H9 (cell line): ENCODE measurements at regions not wholly inside any gene's neighbourhood (a gene's known extent, or its start where the extent isn't known, plus 50 kb on each side); places are given as distances from the start of the nearest gene placed in this dataset.

ENCODE experiments used
- DNase-seq: peaks from one replicate; pipeline ENCODE4 v3.0.0-alpha.2; 2017
- H2AFZ ChIP-seq: one replicate; pipeline ENCODE4 v1.6.1; 2013; ENCODE audit warnings: mild to moderate bottlenecking, low read length, control low read depth, moderate library complexity
- H2AK5ac ChIP-seq: 2 replicates; pipeline ENCODE4 v1.6.1; 2013; ENCODE audit warnings: low read length, control low read depth, mixed read lengths; ENCODE audit not compliant: insufficient read length
- H2BK120ac ChIP-seq: one replicate; pipeline ENCODE4 v1.6.1; 2013; ENCODE audit warnings: low read depth, mild to moderate bottlenecking, low read length, control low read depth, inconsistent platforms; ENCODE audit not compliant: poor library complexity, severe bottlenecking
- H2BK12ac ChIP-seq: 2 replicates; pipeline ENCODE4 v1.6.1; 2013; ENCODE audit warnings: low read length, control low read depth, mixed read lengths, low read depth; ENCODE audit not compliant: insufficient read length
- H2BK15ac ChIP-seq: 2 replicates; pipeline ENCODE4 v1.6.1; 2013; ENCODE audit warnings: low read depth, low read length, control low read depth
- H2BK20ac ChIP-seq: one replicate; pipeline ENCODE4 v1.6.1; 2013; ENCODE audit warnings: low read depth, mild to moderate bottlenecking, low read length, control low read depth, inconsistent platforms; ENCODE audit not compliant: poor library complexity, severe bottlenecking
- H2BK5ac ChIP-seq: 2 replicates; pipeline ENCODE4 v1.6.1; 2013; ENCODE audit warnings: low read length, control low read depth, mixed read lengths; ENCODE audit not compliant: insufficient read length
- H3K14ac ChIP-seq: 2 replicates; pipeline ENCODE4 v1.6.1; 2013; ENCODE audit warnings: low read length, control low read depth; ENCODE audit not compliant: insufficient read depth
- H3K18ac ChIP-seq: 2 replicates; pipeline ENCODE4 v1.6.1; 2013; ENCODE audit warnings: low read depth, mild to moderate bottlenecking, mixed read lengths, low read length, control low read depth; ENCODE audit not compliant: insufficient read length
- H3K23ac ChIP-seq: 2 replicates; pipeline ENCODE4 v1.6.1; 2013; ENCODE audit warnings: low read length, control low read depth, mixed read lengths, low read depth; ENCODE audit not compliant: insufficient read length
- H3K23me2 ChIP-seq: 2 replicates; pipeline ENCODE4 v1.6.1; 2013; ENCODE audit warnings: low read depth, mild to moderate bottlenecking, mixed read lengths, low read length, control low read depth; ENCODE audit not compliant: insufficient read length, poor library complexity, severe bottlenecking
- H3K27ac ChIP-seq: 2 replicates; pipeline ENCODE4 v1.5.1; 2013; ENCODE audit warnings: low read length, control low read depth, mixed read lengths, low read depth; ENCODE audit not compliant: insufficient read length
- H3K27me3 ChIP-seq: 2 replicates; pipeline ENCODE4 v1.6.1; 2013; ENCODE audit warnings: low read length, control low read depth, inconsistent platforms; ENCODE audit not compliant: insufficient read depth
- H3K4ac ChIP-seq: 2 replicates; pipeline ENCODE4 v1.6.1; 2013; ENCODE audit warnings: low read depth, mild to moderate bottlenecking, control low read depth, inconsistent platforms, low read length, moderate library complexity
- H3K4me1 ChIP-seq: 2 replicates; pipeline ENCODE4 v1.6.1; 2013; ENCODE audit warnings: low read length, control low read depth, inconsistent platforms; ENCODE audit not compliant: insufficient read depth
- H3K4me2 ChIP-seq: 2 replicates; pipeline ENCODE4 v1.6.1; 2013; ENCODE audit warnings: low read length, control low read depth, mixed read lengths; ENCODE audit not compliant: insufficient read length, insufficient read depth
- H3K56ac ChIP-seq: 2 replicates; pipeline ENCODE4 v1.6.1; 2013; ENCODE audit warnings: low read depth, mild to moderate bottlenecking, mixed read lengths, low read length, control low read depth; ENCODE audit not compliant: insufficient read length
- H3K79me1 ChIP-seq: 2 replicates; pipeline ENCODE4 v1.6.1; 2013; ENCODE audit warnings: low read depth, mild to moderate bottlenecking, moderate library complexity, low read length, control low read depth, inconsistent platforms; ENCODE audit not compliant: insufficient read depth, poor library complexity, severe bottlenecking
- H3K79me2 ChIP-seq: 2 replicates; pipeline ENCODE4 v1.6.1; 2013; ENCODE audit warnings: low read length, control low read depth, inconsistent platforms; ENCODE audit not compliant: insufficient read depth
- H3K9ac ChIP-seq: 2 replicates; pipeline ENCODE4 v1.6.1; 2013; ENCODE audit warnings: low read length, control low read depth, mixed read lengths; ENCODE audit not compliant: insufficient read length; ENCODE audit errors: extremely low read depth
- H3K9me3 ChIP-seq: one replicate; pipeline ENCODE4 v1.6.1; 2013; ENCODE audit warnings: low read depth, low read length, inconsistent platforms; ENCODE audit not compliant: control insufficient read depth
- H3T11ph ChIP-seq: one replicate; pipeline ENCODE4 v1.6.1; 2013; ENCODE audit warnings: mild to moderate bottlenecking, low read length, control low read depth, inconsistent platforms
- H4K20me1 ChIP-seq: one replicate; pipeline ENCODE4 v1.6.1; 2013; ENCODE audit not compliant: control insufficient read depth, insufficient read length, insufficient read depth
- H4K5ac ChIP-seq: 2 replicates; pipeline ENCODE4 v1.6.1; 2013; ENCODE audit warnings: low read depth, mild to moderate bottlenecking, mixed read lengths, low read length, control low read depth; ENCODE audit not compliant: insufficient read length
- H4K8ac ChIP-seq: replicated peaks from 2 replicates; pipeline ENCODE4 v1.6.1; 2013; ENCODE audit warnings: low read length, control low read depth, mixed read lengths, low read depth; ENCODE audit not compliant: insufficient read length
- H4K91ac ChIP-seq: 2 replicates; pipeline ENCODE4 v1.6.1; 2013; ENCODE audit warnings: low read depth, mild to moderate bottlenecking, moderate library complexity, mixed read lengths, low read length, control low read depth; ENCODE audit not compliant: insufficient read length
- H3K27ac Mint-ChIP-seq, 3 experiments: 2 replicates in 2 of 3; 3 replicates in 1 of 3; pipeline ENCODE4 v1.8.0; 2020 to 2021; ENCODE audit warnings: mixed read lengths in 3 of 3, mild to moderate bottlenecking in 1 of 3, moderate library complexity in 1 of 3
- H3K27me3 Mint-ChIP-seq: 2 replicates; pipeline ENCODE4 v1.8.0; 2021; ENCODE audit warnings: low read depth, mild to moderate bottlenecking, moderate library complexity, mixed read lengths
- H3K36me3 Mint-ChIP-seq, 3 experiments: 2 replicates in 2 of 3; 3 replicates in 1 of 3; pipeline ENCODE4 v1.8.0; 2020 to 2021; ENCODE audit warnings: low read depth in 3 of 3, mixed read lengths in 3 of 3; ENCODE audit not compliant: insufficient read depth in 1 of 3
- H3K4me1 Mint-ChIP-seq, 2 experiments: 2 replicates each; pipeline ENCODE4 v1.8.0; 2020; ENCODE audit warnings: mixed read lengths in 2 of 2
- H3K4me3 Mint-ChIP-seq, 2 experiments: 2 replicates in 1 of 2; 3 replicates in 1 of 2; pipeline ENCODE4 v1.8.0; 2020 to 2021; ENCODE audit warnings: mild to moderate bottlenecking in 2 of 2, mixed read lengths in 2 of 2, moderate library complexity in 1 of 2
- H3K9me3 Mint-ChIP-seq, 2 experiments: 2 replicates in 1 of 2; 3 replicates in 1 of 2; pipeline ENCODE4 v1.8.0; 2020; ENCODE audit warnings: mild to moderate bottlenecking in 2 of 2, mixed read lengths in 2 of 2, moderate library complexity in 1 of 2
- WGBS: extraction: QIAGEN DNeasy Blood & Tissue Kit; methylation state at CpG from one replicate; pipeline ENCODE4 v1.1.7; 2013; ENCODE audit warnings: missing lambda C conversion rate, low lambda C conversion rate, mixed read lengths; ENCODE audit not compliant: insufficient read length; ENCODE audit errors: extremely low coverage; 5-methylcytosine and 5-hydroxymethylcytosine counted together
- TF ChIP-seq, protein P1 (sequence below): fragments of 200-600 bp; sonication (generic); conservative IDR thresholded peaks from 3 replicates; pipeline ENCODE4 v1.8.0; 2021; ENCODE audit warnings: antibody characterized with exemption, mild to moderate bottlenecking

DNA sequence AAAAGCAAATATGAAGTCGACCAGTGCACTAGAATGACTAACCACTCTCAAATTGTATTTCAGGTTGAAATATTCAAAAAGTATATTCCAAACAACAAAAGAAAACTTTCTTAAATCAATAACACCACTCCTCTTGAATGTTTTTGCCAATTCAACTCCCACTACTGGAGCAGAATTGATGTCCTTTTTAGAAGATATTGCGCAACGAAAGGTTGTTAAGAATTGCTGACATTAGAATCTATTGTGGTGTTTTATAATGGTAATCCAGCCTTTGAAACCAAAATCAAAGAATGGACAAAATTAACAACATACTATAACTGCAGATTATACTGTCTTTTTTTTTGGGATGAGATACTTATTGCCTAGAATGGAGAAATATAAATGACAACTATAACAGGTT lies 331.3 kb downstream of the GRXCR1 start:
- no peak overlapping the region for H2BK12ac ChIP-seq
- no peaks in the 10 kb centered on the region for H3K27me3 Mint-ChIP-seq
- no peak overlapping the region for H3K27ac Mint-ChIP-seq

More for the DNA sequence above, 331.3 kb downstream of the GRXCR1 start:
- no peaks in the 10 kb centered on the region for H3K79me2 ChIP-seq
- Mint-ChIP-seq H3K4me3 (no peak overlapping the region), H3K36me3 (no peaks in the 10 kb centered on the region), H3K9me3 (no peaks in the 10 kb centered on the region), H3K4me1 (no peaks in the 10 kb centered on the region)
- no peaks in the 10 kb centered on the region for H4K20me1 ChIP-seq
- H3K56ac ChIP-seq: no peak overlapping the region
- no peak overlapping the region for H4K8ac ChIP-seq
- no peaks in the 10 kb centered on the region for H3K79me1 ChIP-seq
- no peak overlapping the region for H3T11ph ChIP-seq
- H3K14ac ChIP-seq: no peak overlapping the region
- no peak overlapping the region for H4K5ac ChIP-seq
- H3K27me3 ChIP-seq: no peaks in the 10 kb centered on the region
- H3K27ac ChIP-seq: no peak overlapping the region
- H2BK15ac ChIP-seq: no peak overlapping the region
- H3K4ac ChIP-seq: no peak overlapping the region
- no peak overlapping the region for H2AFZ ChIP-seq
- no peak overlapping the region for H3K9ac ChIP-seq
- H3K18ac ChIP-seq: no peak overlapping the region
- no peak overlapping the region for H4K91ac ChIP-seq
- H3K23me2 ChIP-seq: no peaks in the 10 kb centered on the region
- H2BK20ac ChIP-seq: no peak overlapping the region
- no peak overlapping the region for H3K4me2 ChIP-seq
- WGBS: no CpG with 5 or more reads among the region's 3 CpGs
- no peak overlapping the region for H2BK120ac ChIP-seq
- H3K23ac ChIP-seq: no peak overlapping the region
- H2BK5ac ChIP-seq: no peak overlapping the region
- no peaks in the 10 kb centered on the region for H3K4me1 ChIP-seq
- H3K9me3 ChIP-seq: no peaks in the 10 kb centered on the region
- no peak for DNase-seq
- TF ChIP-seq, protein P1, sequence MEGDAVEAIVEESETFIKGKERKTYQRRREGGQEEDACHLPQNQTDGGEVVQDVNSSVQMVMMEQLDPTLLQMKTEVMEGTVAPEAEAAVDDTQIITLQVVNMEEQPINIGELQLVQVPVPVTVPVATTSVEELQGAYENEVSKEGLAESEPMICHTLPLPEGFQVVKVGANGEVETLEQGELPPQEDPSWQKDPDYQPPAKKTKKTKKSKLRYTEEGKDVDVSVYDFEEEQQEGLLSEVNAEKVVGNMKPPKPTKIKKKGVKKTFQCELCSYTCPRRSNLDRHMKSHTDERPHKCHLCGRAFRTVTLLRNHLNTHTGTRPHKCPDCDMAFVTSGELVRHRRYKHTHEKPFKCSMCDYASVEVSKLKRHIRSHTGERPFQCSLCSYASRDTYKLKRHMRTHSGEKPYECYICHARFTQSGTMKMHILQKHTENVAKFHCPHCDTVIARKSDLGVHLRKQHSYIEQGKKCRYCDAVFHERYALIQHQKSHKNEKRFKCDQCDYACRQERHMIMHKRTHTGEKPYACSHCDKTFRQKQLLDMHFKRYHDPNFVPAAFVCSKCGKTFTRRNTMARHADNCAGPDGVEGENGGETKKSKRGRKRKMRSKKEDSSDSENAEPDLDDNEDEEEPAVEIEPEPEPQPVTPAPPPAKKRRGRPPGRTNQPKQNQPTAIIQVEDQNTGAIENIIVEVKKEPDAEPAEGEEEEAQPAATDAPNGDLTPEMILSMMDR: no peak
- H2AK5ac ChIP-seq: no peak overlapping the region
